ENCODE measurements at regions not wholly inside any gene's neighbourhood (a gene's known extent, or its start where the extent isn't known, plus 50 kb on each side); places are given as distances from the start of the nearest gene placed in this dataset.

DNA sequence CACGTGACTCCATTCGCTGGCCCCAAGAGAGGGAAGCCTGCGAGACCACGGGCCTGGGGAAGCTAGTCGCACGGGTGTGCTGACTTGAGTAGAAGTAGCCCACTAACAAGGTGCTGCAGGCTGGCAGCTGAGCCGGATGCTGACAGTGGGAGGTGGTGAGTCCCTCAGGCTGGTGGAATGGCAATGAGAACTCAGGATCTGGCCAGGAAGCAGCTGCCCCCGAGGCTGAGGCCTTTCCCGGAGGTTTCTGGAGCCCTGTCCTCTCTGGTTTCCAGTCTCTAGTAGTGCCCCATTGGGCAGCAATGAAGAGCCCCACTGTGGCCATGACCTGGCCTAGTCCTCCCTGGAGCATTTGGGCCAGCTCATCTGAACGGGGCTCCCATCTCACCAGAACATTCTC lies 366.7 kb upstream of the IRX4 start:
- no peaks in the 10 kb centered on the region for H3K9me3 ChIP-seq
- no peak for DNase-seq (ENCODE audit: low spot score in 2 of 2)
- H3K27me3 ChIP-seq: no peaks in the 10 kb centered on the region
- no peaks in the 10 kb centered on the region for H3K4me1 ChIP-seq
- no peaks in the 10 kb centered on the region for H3K36me3 ChIP-seq
- WGBS: 88% methylated on average over 6 of the region's 10 CpGs
- no peak overlapping the region for H3K4me3 ChIP-seq
- no peak overlapping the region for H3K27ac ChIP-seq
- no peak for TF ChIP-seq POLR2A (IDR thresholded peaks at IDR 0.05)
- TF ChIP-seq POLR2AphosphoS5 (IDR thresholded peaks at IDR 0.05): no peak
- TF ChIP-seq, protein P1, sequence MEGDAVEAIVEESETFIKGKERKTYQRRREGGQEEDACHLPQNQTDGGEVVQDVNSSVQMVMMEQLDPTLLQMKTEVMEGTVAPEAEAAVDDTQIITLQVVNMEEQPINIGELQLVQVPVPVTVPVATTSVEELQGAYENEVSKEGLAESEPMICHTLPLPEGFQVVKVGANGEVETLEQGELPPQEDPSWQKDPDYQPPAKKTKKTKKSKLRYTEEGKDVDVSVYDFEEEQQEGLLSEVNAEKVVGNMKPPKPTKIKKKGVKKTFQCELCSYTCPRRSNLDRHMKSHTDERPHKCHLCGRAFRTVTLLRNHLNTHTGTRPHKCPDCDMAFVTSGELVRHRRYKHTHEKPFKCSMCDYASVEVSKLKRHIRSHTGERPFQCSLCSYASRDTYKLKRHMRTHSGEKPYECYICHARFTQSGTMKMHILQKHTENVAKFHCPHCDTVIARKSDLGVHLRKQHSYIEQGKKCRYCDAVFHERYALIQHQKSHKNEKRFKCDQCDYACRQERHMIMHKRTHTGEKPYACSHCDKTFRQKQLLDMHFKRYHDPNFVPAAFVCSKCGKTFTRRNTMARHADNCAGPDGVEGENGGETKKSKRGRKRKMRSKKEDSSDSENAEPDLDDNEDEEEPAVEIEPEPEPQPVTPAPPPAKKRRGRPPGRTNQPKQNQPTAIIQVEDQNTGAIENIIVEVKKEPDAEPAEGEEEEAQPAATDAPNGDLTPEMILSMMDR (IDR thresholded peaks at IDR 0.05): no peak
- TF ChIP-seq EP300 (IDR thresholded peaks at IDR 0.05): no peak

DNA sequence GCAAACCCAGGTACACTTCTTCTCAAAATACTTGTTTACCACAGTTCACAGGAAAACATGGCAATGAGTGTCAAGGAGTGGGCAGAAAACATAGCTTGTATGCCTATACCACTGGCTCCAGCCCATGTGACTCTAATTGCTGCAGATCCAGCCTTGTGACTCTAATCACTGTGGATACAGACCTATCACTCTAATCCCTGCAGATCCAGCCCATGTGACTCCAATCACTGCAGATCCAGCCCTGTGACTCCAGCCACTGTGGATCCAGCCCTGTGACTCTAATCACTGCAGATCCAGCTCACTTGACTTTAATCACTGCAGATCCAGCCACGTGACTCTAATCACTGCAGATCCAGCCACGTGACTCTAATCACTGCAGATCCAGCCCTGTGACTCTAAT lies 366.3 kb upstream of the IRX4 start:
- Histone ChIP-seq H3K27me3 (no peaks in the 10 kb centered on the region), H3K27ac (no peak overlapping the region), H3K4me1 (no peaks in the 10 kb centered on the region), H3K9me3 (no peaks in the 10 kb centered on the region), H3K4me3 (no peak overlapping the region), H3K36me3 (no peaks in the 10 kb centered on the region)
- no peak for TF ChIP-seq POLR2AphosphoS5 (IDR thresholded peaks at IDR 0.05)
- TF ChIP-seq POLR2A (IDR thresholded peaks at IDR 0.05): no peak
- TF ChIP-seq, protein P1 (IDR thresholded peaks at IDR 0.05): no peak
- TF ChIP-seq EP300 (IDR thresholded peaks at IDR 0.05): no peak
- no peak for DNase-seq (ENCODE audit: low spot score in 2 of 2)
- WGBS: 64% methylated on average over 2 of the region's 2 CpGs

GRCh38 chr5:2242539-2242938 lies 359.8 kb upstream of the IRX4 start:
- Histone ChIP-seq H3K4me3 (no peak overlapping the region), H3K27ac (no peak overlapping the region), H3K4me1 (no peaks in the 10 kb centered on the region), H3K9me3 (no peaks in the 10 kb centered on the region), H3K27me3 (no peaks in the 10 kb centered on the region), H3K36me3 (no peaks in the 10 kb centered on the region)
- TF ChIP-seq POLR2AphosphoS5 (IDR thresholded peaks at IDR 0.05): no peak
- TF ChIP-seq EP300 (IDR thresholded peaks at IDR 0.05): no peak
- TF ChIP-seq, protein P1 (IDR thresholded peaks at IDR 0.05): no peak
- TF ChIP-seq POLR2A (IDR thresholded peaks at IDR 0.05): no peak
- no peak for DNase-seq (ENCODE audit: low spot score in 2 of 2)
- WGBS: 93% methylated on average over 4 of the region's 4 CpGs

DNA sequence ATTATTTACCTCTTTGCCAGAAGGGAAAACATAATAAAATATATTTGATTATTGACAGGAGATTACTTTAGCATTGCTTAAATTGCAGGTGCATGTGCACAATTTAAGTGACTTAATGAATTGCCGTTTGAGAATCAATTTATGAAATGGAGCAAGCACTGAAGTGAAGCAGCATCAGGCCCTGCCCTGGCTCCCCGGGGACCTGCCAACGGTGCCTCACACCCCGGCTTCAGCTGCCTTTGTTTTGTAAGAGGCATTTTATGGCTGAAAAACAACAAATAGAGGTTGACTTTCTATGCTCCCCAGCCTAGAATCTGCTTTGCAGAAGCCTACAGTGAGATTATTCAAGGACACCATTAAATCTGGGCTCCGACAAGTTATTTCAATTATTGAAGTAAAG lies 359.1 kb upstream of the IRX4 start:
- WGBS: 78% methylated on average over 5 of the region's 5 CpGs
- DNase-seq (ENCODE audit: low spot score in 2 of 2): no peak
- Histone ChIP-seq H3K4me1 (no peaks in the 10 kb centered on the region), H3K4me3 (no peak overlapping the region), H3K27ac (no peak overlapping the region), H3K27me3 (no peaks in the 10 kb centered on the region), H3K9me3 (no peaks in the 10 kb centered on the region), H3K36me3 (no peaks in the 10 kb centered on the region)
- TF ChIP-seq, protein P1 (IDR thresholded peaks at IDR 0.05): no peak
- TF ChIP-seq POLR2A (IDR thresholded peaks at IDR 0.05) (no peak), EP300 (IDR thresholded peaks at IDR 0.05) (no peak), POLR2AphosphoS5 (IDR thresholded peaks at IDR 0.05) (no peak)

- H3K27me3 ChIP-seq: no peaks in the 10 kb centered on the region
- no peaks in the 10 kb centered on the region for H3K9me3 ChIP-seq
- DNase-seq (ENCODE audit: low spot score in 2 of 2): no peak
- no peak overlapping the region for H3K27ac ChIP-seq
- H3K36me3 ChIP-seq: no peaks in the 10 kb centered on the region
- no peaks in the 10 kb centered on the region for H3K4me1 ChIP-seq
- WGBS: 78% methylated on average over 16 of the region's 16 CpGs
- TF ChIP-seq EP300 (IDR thresholded peaks at IDR 0.05) (no peak), POLR2AphosphoS5 (IDR thresholded peaks at IDR 0.05) (no peak)
- TF ChIP-seq, protein P1 (IDR thresholded peaks at IDR 0.05): no peak
- no peak overlapping the region for H3K4me3 ChIP-seq
These were observed 357.6 kb upstream of the IRX4 start for GRCh38 chr5:2240118-2240904.

Measured in suprapubic skin (tissue), 4 donors.